Testis (tissue), 2 donors: ENCODE measurements at regions not wholly inside any gene's neighbourhood (a gene's known extent, or its start where the extent isn't known, plus 50 kb on each side); places are given as distances from the start of the nearest gene placed in this dataset.
"Not testable (repeated sequence)": the region's sequence is repeated elsewhere in the genome, so short reads cannot be mapped to it uniquely, and the experiment has no call there.

ENCODE experiments used
- DNase-seq: peaks from one replicate; pipeline ENCODE4 v3.0.0-alpha.2; 2019
- H3K27ac ChIP-seq, 2 donors: fragments of 200-600 bp; sonication (generic); one replicate each; pipeline ENCODE4 v1.5.1; 2019
- H3K27me3 ChIP-seq: fragments of 200-600 bp; sonication (generic); one replicate; pipeline ENCODE4 v1.5.1; 2019
- H3K36me3 ChIP-seq: fragments of 200-600 bp; sonication (generic); one replicate; pipeline ENCODE4 v1.5.1; 2017; ENCODE audit warnings: low read depth; ENCODE audit errors: missing control alignments
- H3K4me1 ChIP-seq: fragments of 200-600 bp; sonication (generic); one replicate; pipeline ENCODE4 v1.5.1; 2019
- H3K4me3 ChIP-seq, 2 donors: fragments of 200-600 bp; sonication (generic); one replicate each; pipeline ENCODE4 v1.5.1; 2017 to 2019
- H3K9me3 ChIP-seq: fragments of 200-600 bp; sonication (generic); one replicate; pipeline ENCODE4 v1.5.1; 2017
- POLR2A ChIP-seq: fragments of 450-650 bp; IDR thresholded peaks from one replicate; pipeline ENCODE4 v1.6.1; 2017; ENCODE audit warnings: antibody characterized with exemption, mild to moderate bottlenecking, moderate library complexity
- WGBS, 2 donors: methylation state at CpG; one replicate each; pipeline ENCODE4 v1.1.5; 2018; 5-methylcytosine and 5-hydroxymethylcytosine counted together
- intact Hi-C: fragments of 100-400 bp; cut with DNase I; formaldehyde crosslinking; loops from one replicate; pipeline ENCODE4 v1.15.1; 2023; ENCODE audit warnings: low total_unique reads
- TF ChIP-seq, protein P1 (sequence below), 3 experiments: fragments of 450-650 bp in 2 of 3; fragments of 200-600 bp in 1 of 3; sonication (generic) in 1 of 3; IDR thresholded peaks; one replicate each; pipeline ENCODE4 v1.5.1; 2016 to 2019; ENCODE audit warnings: antibody characterized with exemption in 3 of 3, mild to moderate bottlenecking in 2 of 3, moderate library complexity in 1 of 3

DNA sequence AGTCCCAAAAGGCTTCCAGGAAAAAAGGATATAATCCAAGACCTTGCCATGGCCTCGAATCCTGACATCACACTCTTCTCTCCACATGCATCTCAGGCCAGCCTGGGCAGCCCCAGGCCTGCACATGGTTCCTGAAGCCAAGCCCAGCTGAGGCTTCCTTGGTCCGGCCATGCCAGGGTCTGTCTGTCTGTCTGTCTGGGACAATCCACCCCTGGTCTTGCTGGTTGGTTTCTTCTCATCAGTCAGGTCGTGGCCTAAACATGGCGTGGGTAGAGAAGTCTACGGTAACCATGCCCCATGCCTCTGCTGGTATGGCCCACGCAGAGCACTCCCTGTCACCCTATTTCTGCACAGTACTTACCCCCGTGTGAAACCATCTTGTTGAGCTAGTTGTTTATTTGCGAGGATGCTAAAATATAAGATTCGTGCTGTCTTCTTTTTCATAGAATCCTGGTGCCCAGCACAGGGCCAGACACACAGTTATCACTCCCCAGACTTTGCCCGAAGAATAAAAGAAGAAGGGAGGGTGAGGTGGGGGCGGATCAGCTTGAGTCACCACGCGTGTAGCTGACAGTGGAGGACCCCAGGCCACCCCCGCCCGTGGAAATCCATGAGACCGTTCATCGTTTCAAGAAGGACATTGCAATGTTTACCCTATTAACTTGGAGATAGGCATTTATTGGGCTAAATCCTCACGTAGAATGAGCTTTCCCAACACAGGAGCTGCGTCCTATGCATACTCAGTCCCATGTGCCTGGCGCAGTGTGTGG is 107.2 kb downstream of the RNASET2 start:
- Histone ChIP-seq H3K4me1 (no peaks in the 10 kb centered on the region), H3K36me3 (no peaks in the 10 kb centered on the region), H3K27me3 (no peaks in the 10 kb centered on the region), H3K27ac (no peak overlapping the region), H3K9me3 (no peaks in the 10 kb centered on the region), H3K4me3 (no peak overlapping the region)
- intact Hi-C loops, result no loop called here
- no peak for DNase-seq
- WGBS, 2 donors, result 90 to 91% methylated on average over 20 of the region's 20 CpGs
- no peak for TF ChIP-seq POLR2A
- TF ChIP-seq, protein P1, sequence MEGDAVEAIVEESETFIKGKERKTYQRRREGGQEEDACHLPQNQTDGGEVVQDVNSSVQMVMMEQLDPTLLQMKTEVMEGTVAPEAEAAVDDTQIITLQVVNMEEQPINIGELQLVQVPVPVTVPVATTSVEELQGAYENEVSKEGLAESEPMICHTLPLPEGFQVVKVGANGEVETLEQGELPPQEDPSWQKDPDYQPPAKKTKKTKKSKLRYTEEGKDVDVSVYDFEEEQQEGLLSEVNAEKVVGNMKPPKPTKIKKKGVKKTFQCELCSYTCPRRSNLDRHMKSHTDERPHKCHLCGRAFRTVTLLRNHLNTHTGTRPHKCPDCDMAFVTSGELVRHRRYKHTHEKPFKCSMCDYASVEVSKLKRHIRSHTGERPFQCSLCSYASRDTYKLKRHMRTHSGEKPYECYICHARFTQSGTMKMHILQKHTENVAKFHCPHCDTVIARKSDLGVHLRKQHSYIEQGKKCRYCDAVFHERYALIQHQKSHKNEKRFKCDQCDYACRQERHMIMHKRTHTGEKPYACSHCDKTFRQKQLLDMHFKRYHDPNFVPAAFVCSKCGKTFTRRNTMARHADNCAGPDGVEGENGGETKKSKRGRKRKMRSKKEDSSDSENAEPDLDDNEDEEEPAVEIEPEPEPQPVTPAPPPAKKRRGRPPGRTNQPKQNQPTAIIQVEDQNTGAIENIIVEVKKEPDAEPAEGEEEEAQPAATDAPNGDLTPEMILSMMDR (IDR thresholded peaks at IDR 0.05), result no peak

DNA sequence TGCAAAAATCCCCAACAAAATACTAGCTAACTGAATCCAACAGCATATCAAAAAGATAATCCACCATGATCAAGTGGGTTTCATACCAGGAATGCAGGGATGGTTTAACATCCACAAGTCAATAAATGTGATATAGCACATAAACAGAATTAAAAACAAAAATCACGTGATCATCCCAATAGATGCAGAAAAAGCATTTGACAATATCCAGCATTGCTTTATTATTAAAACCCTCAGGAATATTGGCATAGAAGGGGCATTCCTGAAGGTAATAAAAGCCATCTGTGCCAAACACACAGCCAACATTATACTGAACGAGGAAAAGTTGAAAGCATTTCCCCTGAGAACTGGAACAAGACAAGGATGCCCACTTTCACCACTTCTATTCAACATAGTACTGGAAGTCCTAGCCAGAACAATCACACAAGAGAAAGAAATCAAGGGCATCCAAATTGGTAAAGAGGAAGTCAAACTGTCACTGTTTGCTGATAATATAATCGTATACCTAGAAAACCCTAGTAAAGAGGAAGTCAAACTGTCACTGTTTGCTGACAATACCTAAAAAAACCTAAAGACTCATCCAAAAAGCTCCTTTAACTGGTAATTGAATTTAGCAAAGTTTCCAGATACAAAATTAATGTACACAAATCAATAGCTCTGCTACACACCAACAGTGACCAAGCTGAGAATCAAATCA is 109.8 kb downstream of the RNASET2 start:
- H3K4me1 ChIP-seq, H3K36me3 ChIP-seq, DNase-seq, H3K4me3 ChIP-seq, H3K27me3 ChIP-seq, H3K9me3 ChIP-seq, intact Hi-C loops, H3K27ac ChIP-seq: not testable (repeated sequence)
- WGBS, 2 donors, result 73 to 88% methylated on average over 3 of the region's 3 CpGs

DNA sequence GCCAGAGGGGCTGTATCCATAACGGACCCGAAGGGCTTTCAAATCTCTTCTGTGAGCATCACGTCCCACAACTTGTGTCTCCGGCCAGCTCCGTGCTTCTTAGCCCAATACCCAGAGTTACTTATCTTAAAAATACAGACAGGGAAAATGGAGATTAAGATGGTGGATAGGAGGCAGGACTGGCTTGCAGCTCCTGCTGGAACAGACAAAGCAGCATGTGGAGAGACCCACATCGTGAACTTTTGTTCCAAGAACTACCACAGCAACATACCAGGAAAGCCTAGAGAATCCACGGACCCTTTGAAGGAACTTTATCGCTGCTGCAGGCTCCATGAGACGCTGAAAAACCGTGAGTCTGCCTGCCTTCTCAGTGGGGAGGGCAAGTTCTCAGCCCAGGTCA is 113.7 kb downstream of the RNASET2 start:
- Histone ChIP-seq H3K27ac (no peak overlapping the region), H3K4me1 (no peaks in the 10 kb centered on the region), H3K4me3 (no peak overlapping the region), H3K9me3 (no peaks in the 10 kb centered on the region), H3K36me3 (no peaks in the 10 kb centered on the region), H3K27me3 (no peaks in the 10 kb centered on the region)
- 89 to 93% methylated on average over 10 of the region's 10 CpGs for WGBS, 2 donors
- TF ChIP-seq POLR2A, result no peak
- TF ChIP-seq, protein P1 (IDR thresholded peaks at IDR 0.05), result no peak
- intact Hi-C loops, result no loop called here
- no peak for DNase-seq

DNA sequence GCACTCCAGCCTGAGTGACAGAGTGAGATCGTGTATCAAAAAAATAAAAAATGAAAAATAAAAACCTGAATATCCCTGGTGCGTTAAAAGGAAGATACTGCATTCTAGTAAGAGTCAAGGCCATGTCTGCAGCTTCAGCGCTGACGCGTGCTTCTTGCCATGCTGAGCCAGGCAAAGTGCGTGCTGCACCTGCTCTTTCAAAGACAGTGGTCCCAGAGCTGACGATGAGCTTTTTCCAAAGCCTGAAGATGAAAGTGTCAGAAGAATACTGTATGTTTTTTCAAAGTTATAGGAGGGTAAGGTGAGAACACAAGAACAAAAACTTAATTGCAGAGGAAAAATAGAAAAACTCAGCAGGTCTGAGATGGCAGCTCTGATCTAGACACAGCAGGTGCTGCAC is 115.1 kb downstream of the RNASET2 start:
- no peak overlapping the region for H3K4me3 ChIP-seq
- WGBS, 2 donors, result 76 to 80% methylated on average over 7 of the region's 7 CpGs
- no peak for DNase-seq
- no peaks in the 10 kb centered on the region for H3K9me3 ChIP-seq
- H3K4me1 ChIP-seq, result no peaks in the 10 kb centered on the region
- no peaks in the 10 kb centered on the region for H3K36me3 ChIP-seq
- H3K27ac ChIP-seq, result no peak overlapping the region
- intact Hi-C loops, result no loop called here
- no peak for TF ChIP-seq POLR2A
- TF ChIP-seq, protein P1 (IDR thresholded peaks at IDR 0.05), result no peak
- H3K27me3 ChIP-seq, result no peaks in the 10 kb centered on the region

DNA sequence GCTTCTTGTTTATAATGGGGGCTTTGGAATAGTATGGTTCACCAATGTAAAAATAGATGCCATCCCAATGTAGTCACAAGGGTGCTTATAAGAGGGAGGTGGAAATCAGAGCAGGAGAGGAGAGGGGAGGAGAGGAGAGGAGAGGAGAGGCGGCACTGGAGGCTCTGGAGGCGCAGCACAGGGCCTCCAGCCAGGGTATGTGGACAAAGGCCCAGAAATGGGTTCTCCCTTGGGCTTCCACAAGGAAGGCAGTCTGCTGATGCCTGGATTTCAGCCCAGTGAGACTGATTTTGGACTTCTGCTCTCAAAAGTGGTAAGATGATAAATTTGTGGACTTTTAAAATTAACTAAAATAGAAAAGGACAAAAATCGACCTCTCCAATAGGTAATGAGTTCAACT is 116.8 kb downstream of the RNASET2 start:
- DNase-seq, result peak; percentile 48
- Histone ChIP-seq H3K36me3 (no peaks in the 10 kb centered on the region), H3K9me3 (no peaks in the 10 kb centered on the region), H3K27ac (no peak overlapping the region), H3K4me3 (no peak overlapping the region), H3K27me3 (no peaks in the 10 kb centered on the region), H3K4me1 (no peaks in the 10 kb centered on the region)
- TF ChIP-seq POLR2A, result no peak
- TF ChIP-seq, protein P1 (IDR thresholded peaks at IDR 0.05), result no peak
- intact Hi-C loops, result no loop called here
- 34 to 48% methylated on average over 2 to 3 of the region's 3 CpGs for WGBS, 2 donors
